ENCODE measurements at regions not wholly inside any gene's neighbourhood (a gene's known extent, or its start where the extent isn't known, plus 50 kb on each side); places are given as distances from the start of the nearest gene placed in this dataset.

- no peak for DNase-seq (ENCODE audit: extremely low read depth, low read depth)
- TF ChIP-seq, protein P1, sequence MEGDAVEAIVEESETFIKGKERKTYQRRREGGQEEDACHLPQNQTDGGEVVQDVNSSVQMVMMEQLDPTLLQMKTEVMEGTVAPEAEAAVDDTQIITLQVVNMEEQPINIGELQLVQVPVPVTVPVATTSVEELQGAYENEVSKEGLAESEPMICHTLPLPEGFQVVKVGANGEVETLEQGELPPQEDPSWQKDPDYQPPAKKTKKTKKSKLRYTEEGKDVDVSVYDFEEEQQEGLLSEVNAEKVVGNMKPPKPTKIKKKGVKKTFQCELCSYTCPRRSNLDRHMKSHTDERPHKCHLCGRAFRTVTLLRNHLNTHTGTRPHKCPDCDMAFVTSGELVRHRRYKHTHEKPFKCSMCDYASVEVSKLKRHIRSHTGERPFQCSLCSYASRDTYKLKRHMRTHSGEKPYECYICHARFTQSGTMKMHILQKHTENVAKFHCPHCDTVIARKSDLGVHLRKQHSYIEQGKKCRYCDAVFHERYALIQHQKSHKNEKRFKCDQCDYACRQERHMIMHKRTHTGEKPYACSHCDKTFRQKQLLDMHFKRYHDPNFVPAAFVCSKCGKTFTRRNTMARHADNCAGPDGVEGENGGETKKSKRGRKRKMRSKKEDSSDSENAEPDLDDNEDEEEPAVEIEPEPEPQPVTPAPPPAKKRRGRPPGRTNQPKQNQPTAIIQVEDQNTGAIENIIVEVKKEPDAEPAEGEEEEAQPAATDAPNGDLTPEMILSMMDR (IDR thresholded peaks at IDR 0.05; ENCODE audit: low read depth, low read length) = no peak
These were observed 277.1 kb upstream of the TENM3 start for GRCh38 chr4:181966104-181966551.

DNA sequence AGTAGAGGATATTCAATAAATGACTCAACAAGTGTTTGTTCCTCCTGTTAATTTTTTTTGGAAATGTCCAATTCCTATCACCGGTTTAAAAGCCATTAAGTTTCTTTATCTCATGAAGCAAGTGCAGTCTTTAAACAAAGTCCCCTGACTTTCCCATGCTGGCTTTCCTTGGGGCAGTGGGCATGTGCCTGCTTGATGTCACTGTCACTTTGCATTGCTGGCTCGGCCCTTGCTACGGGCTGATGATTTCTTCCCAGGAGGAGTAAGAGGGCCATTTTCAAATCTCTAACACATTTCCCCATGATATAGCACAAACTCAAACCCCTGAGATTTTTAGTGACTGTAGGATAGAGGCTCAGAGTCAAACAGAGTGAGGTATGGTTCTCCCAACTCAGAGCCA, 275.8 kb upstream of the TENM3 start:
- TF ChIP-seq, protein P1 (IDR thresholded peaks at IDR 0.05; ENCODE audit: low read depth, low read length) = no peak
- no peak for DNase-seq (ENCODE audit: extremely low read depth, low read depth)

DNA sequence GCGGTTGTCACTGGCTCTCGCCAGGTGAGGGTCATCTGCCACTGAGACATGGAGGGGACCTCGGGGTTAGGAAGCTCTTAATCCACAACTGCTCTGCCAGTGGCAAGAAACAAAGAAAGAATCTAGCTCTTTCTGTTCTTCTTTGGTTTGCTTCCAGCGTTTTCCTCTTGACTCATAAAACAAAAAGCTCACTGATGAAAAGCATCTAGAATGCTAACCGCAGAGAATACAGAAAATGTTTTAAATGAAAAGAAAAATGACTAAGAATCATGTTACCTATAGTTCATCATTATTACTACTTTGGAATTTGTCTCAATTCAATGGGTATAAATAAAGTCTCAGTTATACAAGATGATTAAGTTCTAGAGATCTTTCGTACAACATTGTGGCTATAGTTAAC, 274.8 kb upstream of the TENM3 start:
- DNase-seq (ENCODE audit: extremely low read depth, low read depth) = no peak
- TF ChIP-seq, protein P1 (IDR thresholded peaks at IDR 0.05; ENCODE audit: low read depth, low read length) = no peak

- no peak for DNase-seq (ENCODE audit: extremely low read depth, low read depth)
- TF ChIP-seq, protein P1 (IDR thresholded peaks at IDR 0.05; ENCODE audit: low read depth, low read length) = no peak
These were observed 274.1 kb upstream of the TENM3 start for GRCh38 chr4:181969151-181969550.

GRCh38 chr4:181970366-181970765, 272.8 kb upstream of the TENM3 start:
- DNase-seq (ENCODE audit: extremely low read depth, low read depth) = no peak
- TF ChIP-seq, protein P1 (IDR thresholded peaks at IDR 0.05; ENCODE audit: low read depth, low read length) = no peak

DNA sequence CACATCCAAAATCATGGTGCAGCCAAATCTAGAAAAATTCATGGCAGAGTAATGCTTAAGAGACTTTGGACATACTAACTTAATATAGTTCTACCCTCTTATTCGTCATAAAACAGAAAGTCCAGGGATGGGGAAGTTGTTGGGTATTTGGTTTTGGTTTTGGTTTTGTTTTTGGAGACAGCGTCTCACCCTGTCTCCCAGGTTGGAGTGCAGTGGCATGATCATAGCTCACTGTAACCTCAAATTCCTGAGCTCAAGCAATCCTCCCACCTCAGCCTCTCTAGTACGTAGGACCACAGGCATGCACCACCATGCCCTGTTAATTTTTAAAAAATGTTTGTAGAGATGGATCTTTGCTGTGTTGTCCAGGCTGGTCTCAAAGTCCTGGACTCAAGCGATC, 271.8 kb upstream of the TENM3 start:
- TF ChIP-seq, protein P1 (IDR thresholded peaks at IDR 0.05; ENCODE audit: low read depth, low read length) = no peak
- DNase-seq (ENCODE audit: extremely low read depth, low read depth) = no peak

GRCh38 chr4:181971973-181972372, 271.2 kb upstream of the TENM3 start:
- DNase-seq (ENCODE audit: extremely low read depth, low read depth) = peak; percentile 18

More at GRCh38 chr4:181971973-181972372, 271.2 kb upstream of the TENM3 start:
- TF ChIP-seq, protein P1 (IDR thresholded peaks at IDR 0.05; ENCODE audit: low read depth, low read length) = no peak
